SK-N-SH treated with all-trans-retinoic acid at 6 μM for 48 hours (cell line): ENCODE measurements at regions not wholly inside any gene's neighbourhood (a gene's known extent, or its start where the extent isn't known, plus 50 kb on each side); places are given as distances from the start of the nearest gene placed in this dataset.

ENCODE experiments used
- BACH2 ChIP-seq: fragments of 250-450 bp; sonication (Bioruptor Pico); IDR thresholded peaks from 2 replicates; pipeline ENCODE4 v1.9.0; 2021; ENCODE audit warnings: mild to moderate bottlenecking, borderline replicate concordance
- ESRRG ChIP-seq: fragments of 250-450 bp; sonication (Bioruptor Pico); IDR thresholded peaks from 2 replicates; pipeline ENCODE4 v1.6.1; 2021; ENCODE audit warnings: mild to moderate bottlenecking
- OSR1 ChIP-seq: fragments of 250-450 bp; sonication (Bioruptor Pico); IDR thresholded peaks from 2 replicates; pipeline ENCODE4 v1.8.0; 2022; ENCODE audit warnings: moderate library complexity, mild to moderate bottlenecking, inconsistent platforms
- PPARA ChIP-seq: fragments of 250-450 bp; sonication (Bioruptor Pico); IDR thresholded peaks from 2 replicates; pipeline ENCODE4 v1.5.0; 2020; ENCODE audit warnings: mild to moderate bottlenecking, borderline replicate concordance
- RARB ChIP-seq: fragments of 250-450 bp; sonication (Bioruptor Pico); IDR thresholded peaks from 2 replicates; pipeline ENCODE4 v1.8.0; 2021; ENCODE audit warnings: mild to moderate bottlenecking, moderate library complexity
- TCF4 ChIP-seq: fragments of 250-450 bp; sonication (Bioruptor Pico); IDR thresholded peaks from 2 replicates; pipeline ENCODE4 v1.8.0; 2021; ENCODE audit warnings: mild to moderate bottlenecking, moderate library complexity, borderline replicate concordance
- TOX ChIP-seq: fragments of 250-450 bp; sonication (Bioruptor Pico); IDR thresholded peaks from 2 replicates; pipeline ENCODE4 v1.8.0; 2021; ENCODE audit warnings: mild to moderate bottlenecking, moderate library complexity, borderline replicate concordance
- ZFP3 ChIP-seq: fragments of 250-450 bp; sonication (Bioruptor Pico); IDR thresholded peaks from 2 replicates; pipeline ENCODE4 v1.5.0; 2020; ENCODE audit warnings: mild to moderate bottlenecking, moderate library complexity
- ZFP30 ChIP-seq: fragments of 450-650 bp; formaldehyde crosslinking; IDR thresholded peaks from 2 replicates; pipeline ENCODE4 v1.5.0; 2022; ENCODE audit warnings: mild to moderate bottlenecking, moderate library complexity
- TF ChIP-seq, protein P1 (sequence below): fragments of 250-450 bp; sonication (Bioruptor Pico); IDR thresholded peaks from 2 replicates; pipeline ENCODE4 v1.8.0; 2020; ENCODE audit warnings: mild to moderate bottlenecking, moderate library complexity, borderline replicate concordance

DNA sequence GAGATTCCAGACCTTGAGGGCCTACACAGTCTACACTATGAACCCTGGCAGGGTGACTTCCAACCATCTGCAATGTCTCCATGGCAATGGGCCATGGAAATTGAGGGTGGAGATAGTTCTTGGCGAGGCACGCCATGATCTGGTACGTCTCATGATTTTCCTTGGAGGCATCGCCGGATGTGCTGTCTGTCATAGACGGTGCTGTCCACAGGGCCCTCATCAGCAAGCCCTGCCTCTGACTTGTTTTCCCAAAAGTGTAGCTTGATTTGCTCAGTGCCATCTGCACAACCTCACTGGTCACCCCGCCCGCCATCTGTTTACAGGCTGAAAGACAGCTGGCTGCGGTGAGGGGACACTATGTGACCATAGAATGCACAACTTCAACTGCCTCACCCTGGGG lies 73.5 kb downstream of the BOD1 start:
- TF ChIP-seq ZFP3 (no peak), TOX (no peak), ESRRG (CRISPR knock-in tag) (no peak), OSR1 (CRISPR knock-in tag) (no peak), ZFP30 (no peak), RARB (CRISPR knock-in tag) (no peak), BACH2 (CRISPR knock-in tag) (no peak), TCF4 (CRISPR knock-in tag) (no peak), PPARA (CRISPR knock-in tag) (no peak)
- TF ChIP-seq, protein P1, sequence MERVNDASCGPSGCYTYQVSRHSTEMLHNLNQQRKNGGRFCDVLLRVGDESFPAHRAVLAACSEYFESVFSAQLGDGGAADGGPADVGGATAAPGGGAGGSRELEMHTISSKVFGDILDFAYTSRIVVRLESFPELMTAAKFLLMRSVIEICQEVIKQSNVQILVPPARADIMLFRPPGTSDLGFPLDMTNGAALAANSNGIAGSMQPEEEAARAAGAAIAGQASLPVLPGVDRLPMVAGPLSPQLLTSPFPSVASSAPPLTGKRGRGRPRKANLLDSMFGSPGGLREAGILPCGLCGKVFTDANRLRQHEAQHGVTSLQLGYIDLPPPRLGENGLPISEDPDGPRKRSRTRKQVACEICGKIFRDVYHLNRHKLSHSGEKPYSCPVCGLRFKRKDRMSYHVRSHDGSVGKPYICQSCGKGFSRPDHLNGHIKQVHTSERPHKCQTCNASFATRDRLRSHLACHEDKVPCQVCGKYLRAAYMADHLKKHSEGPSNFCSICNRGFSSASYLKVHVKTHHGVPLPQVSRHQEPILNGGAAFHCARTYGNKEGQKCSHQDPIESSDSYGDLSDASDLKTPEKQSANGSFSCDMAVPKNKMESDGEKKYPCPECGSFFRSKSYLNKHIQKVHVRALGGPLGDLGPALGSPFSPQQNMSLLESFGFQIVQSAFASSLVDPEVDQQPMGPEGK: no peak
